Uterus (tissue), 2 donors: ENCODE measurements at regions not wholly inside any gene's neighbourhood (a gene's known extent, or its start where the extent isn't known, plus 50 kb on each side); places are given as distances from the start of the nearest gene placed in this dataset.

Experiments
- POLR2A ChIP-seq, 2 donors: fragments of 450-650 bp; IDR thresholded peaks; one replicate each; pipeline ENCODE4 v1.6.1; 2016; ENCODE audit warnings: antibody characterized with exemption in 2 of 2, mild to moderate bottlenecking in 1 of 2, moderate library complexity in 1 of 2
- TF ChIP-seq, protein P1 (sequence below), 4 experiments: fragments of 200-600 bp in 2 of 4; fragments of 450-650 bp in 2 of 4; sonication (generic) in 2 of 4; IDR thresholded peaks; one replicate each; pipeline ENCODE4 v1.5.1; 2016 to 2019; ENCODE audit warnings: antibody characterized with exemption in 4 of 4, mild to moderate bottlenecking in 2 of 4, moderate library complexity in 1 of 4

DNA sequence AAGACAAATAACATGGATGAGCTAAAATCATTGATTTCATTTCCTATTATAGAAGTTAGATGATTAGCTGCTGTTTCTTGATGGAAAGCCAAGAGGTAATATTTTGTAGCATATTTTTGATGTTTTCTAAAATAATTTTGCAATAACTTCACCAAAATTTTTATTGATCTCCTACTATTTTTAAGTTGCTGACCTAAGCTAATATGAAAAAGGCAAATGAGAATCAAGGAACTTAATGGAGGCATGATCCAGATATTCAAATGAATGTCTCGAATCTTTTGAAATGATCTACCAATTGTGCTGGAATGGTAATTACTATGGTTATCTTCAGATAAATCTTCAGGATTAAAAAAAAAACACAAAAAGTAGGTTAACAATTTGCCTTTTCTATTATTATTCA, 1591.4 kb upstream of the PCDH7 start:
- TF ChIP-seq, protein P1, sequence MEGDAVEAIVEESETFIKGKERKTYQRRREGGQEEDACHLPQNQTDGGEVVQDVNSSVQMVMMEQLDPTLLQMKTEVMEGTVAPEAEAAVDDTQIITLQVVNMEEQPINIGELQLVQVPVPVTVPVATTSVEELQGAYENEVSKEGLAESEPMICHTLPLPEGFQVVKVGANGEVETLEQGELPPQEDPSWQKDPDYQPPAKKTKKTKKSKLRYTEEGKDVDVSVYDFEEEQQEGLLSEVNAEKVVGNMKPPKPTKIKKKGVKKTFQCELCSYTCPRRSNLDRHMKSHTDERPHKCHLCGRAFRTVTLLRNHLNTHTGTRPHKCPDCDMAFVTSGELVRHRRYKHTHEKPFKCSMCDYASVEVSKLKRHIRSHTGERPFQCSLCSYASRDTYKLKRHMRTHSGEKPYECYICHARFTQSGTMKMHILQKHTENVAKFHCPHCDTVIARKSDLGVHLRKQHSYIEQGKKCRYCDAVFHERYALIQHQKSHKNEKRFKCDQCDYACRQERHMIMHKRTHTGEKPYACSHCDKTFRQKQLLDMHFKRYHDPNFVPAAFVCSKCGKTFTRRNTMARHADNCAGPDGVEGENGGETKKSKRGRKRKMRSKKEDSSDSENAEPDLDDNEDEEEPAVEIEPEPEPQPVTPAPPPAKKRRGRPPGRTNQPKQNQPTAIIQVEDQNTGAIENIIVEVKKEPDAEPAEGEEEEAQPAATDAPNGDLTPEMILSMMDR (IDR thresholded peaks at IDR 0.05), result no peak
- no peak for TF ChIP-seq POLR2A (IDR thresholded peaks at IDR 0.05)
